HepG2 (cell line): ENCODE measurements at regions not wholly inside any gene's neighbourhood (a gene's known extent, or its start where the extent isn't known, plus 50 kb on each side); places are given as distances from the start of the nearest gene placed in this dataset.

ENCODE experiments used
- HMG20A ChIP-seq: IDR thresholded peaks from 2 replicates; pipeline ENCODE4 v1.6.1; 2016; ENCODE audit warnings: borderline replicate concordance
- SMARCC2 ChIP-seq: fragments of 450-650 bp; IDR thresholded peaks from 2 replicates; pipeline ENCODE4 v1.6.1; 2017; ENCODE audit warnings: antibody characterized with exemption, mild to moderate bottlenecking
- ZNF124 ChIP-seq: sonication (generic); formaldehyde crosslinking; IDR thresholded peaks from 2 replicates; pipeline ENCODE4 v1.4.0; 2020; ENCODE audit warnings: missing genetic modification reagents
- ZNF17 ChIP-seq: sonication (generic); formaldehyde crosslinking; IDR thresholded peaks from 2 replicates; pipeline ENCODE4 v1.5.0; 2020; ENCODE audit warnings: mild to moderate bottlenecking, missing genetic modification reagents

- TF ChIP-seq SMARCC2 (no peak), HMG20A (CRISPR knock-in tag) (no peak), ZNF124 (CRISPR knock-in tag) (no peak), ZNF17 (CRISPR knock-in tag) (no peak)
These were observed 549.4 kb upstream of the MDFIC2 start for GRCh38 chr3:70861855-70862254.
